ENCODE measurements at regions not wholly inside any gene's neighbourhood (a gene's known extent, or its start where the extent isn't known, plus 50 kb on each side); places are given as distances from the start of the nearest gene placed in this dataset.

GRCh38 chr3:181329024-181329423 lies 339.5 kb upstream of the DNAJC19 start:
- no peak for TF ChIP-seq ZNF274 (IDR thresholded peaks at IDR 0.05; ENCODE audit: low read depth, low read length)
- no peak for TF ChIP-seq YY1 (IDR thresholded peaks at IDR 0.05; ENCODE audit: insufficient read depth, insufficient read length)
- no peak for TF ChIP-seq SUZ12 (IDR thresholded peaks at IDR 0.05; ENCODE audit: extremely low read depth, insufficient read depth, insufficient read length)

Data from NT2/D1 (cell line).